Uterus (tissue), 2 donors: ENCODE measurements at regions not wholly inside any gene's neighbourhood (a gene's known extent, or its start where the extent isn't known, plus 50 kb on each side); places are given as distances from the start of the nearest gene placed in this dataset.

ENCODE experiments used
- CTCF ChIP-seq, 4 experiments: fragments of 200-600 bp in 2 of 4; fragments of 450-650 bp in 2 of 4; sonication (generic) in 2 of 4; IDR thresholded peaks; one replicate each; pipeline ENCODE4 v1.5.1; 2016 to 2019; ENCODE audit warnings: antibody characterized with exemption in 4 of 4, mild to moderate bottlenecking in 2 of 4, moderate library complexity in 1 of 4
- POLR2A ChIP-seq, 2 donors: fragments of 450-650 bp; IDR thresholded peaks; one replicate each; pipeline ENCODE4 v1.6.1; 2016; ENCODE audit warnings: antibody characterized with exemption in 2 of 2, mild to moderate bottlenecking in 1 of 2, moderate library complexity in 1 of 2

- TF ChIP-seq CTCF (IDR thresholded peaks at IDR 0.05) (no peak), POLR2A (IDR thresholded peaks at IDR 0.05) (no peak)
These were observed 261.9 kb upstream of the LUZP2 start for GRCh38 chr11:24234822-24235508.
